ENCODE measurements at regions not wholly inside any gene's neighbourhood (a gene's known extent, or its start where the extent isn't known, plus 50 kb on each side); places are given as distances from the start of the nearest gene placed in this dataset.

DNA sequence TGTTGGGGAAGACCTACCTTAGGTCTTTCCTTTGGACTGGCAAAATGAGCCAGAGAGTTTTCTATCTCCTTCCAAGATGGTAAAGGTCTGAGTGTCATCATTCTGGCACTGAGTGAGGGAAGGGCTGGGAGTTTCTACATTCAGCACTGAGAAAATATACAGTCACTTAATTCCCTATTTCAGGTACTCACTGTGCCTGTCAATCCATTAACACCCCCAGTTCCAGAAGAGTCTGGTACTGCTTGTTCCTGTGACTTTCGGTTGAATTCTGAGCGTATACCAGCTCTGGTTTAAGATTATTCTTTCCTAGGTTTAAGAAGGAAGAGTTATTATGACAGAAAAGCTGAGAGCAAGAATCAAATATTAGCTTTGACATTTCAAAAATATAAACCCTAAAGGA is 68.4 kb downstream of the MTX3 start:
- TF ChIP-seq, protein P1, sequence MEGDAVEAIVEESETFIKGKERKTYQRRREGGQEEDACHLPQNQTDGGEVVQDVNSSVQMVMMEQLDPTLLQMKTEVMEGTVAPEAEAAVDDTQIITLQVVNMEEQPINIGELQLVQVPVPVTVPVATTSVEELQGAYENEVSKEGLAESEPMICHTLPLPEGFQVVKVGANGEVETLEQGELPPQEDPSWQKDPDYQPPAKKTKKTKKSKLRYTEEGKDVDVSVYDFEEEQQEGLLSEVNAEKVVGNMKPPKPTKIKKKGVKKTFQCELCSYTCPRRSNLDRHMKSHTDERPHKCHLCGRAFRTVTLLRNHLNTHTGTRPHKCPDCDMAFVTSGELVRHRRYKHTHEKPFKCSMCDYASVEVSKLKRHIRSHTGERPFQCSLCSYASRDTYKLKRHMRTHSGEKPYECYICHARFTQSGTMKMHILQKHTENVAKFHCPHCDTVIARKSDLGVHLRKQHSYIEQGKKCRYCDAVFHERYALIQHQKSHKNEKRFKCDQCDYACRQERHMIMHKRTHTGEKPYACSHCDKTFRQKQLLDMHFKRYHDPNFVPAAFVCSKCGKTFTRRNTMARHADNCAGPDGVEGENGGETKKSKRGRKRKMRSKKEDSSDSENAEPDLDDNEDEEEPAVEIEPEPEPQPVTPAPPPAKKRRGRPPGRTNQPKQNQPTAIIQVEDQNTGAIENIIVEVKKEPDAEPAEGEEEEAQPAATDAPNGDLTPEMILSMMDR (optimal IDR thresholded peaks at IDR 0.05 in 1 of 3, IDR thresholded peaks at IDR 0.05 in 1 of 3, conservative IDR thresholded peaks at IDR 0.05 in 1 of 3; ENCODE audit: extremely low read depth in 1 of 3, insufficient read depth in 2 of 3, low read length in 3 of 3) = no peak
- TF ChIP-seq EZH2 (IDR thresholded peaks at IDR 0.05; ENCODE audit: low read length) = no peak

Data from keratinocyte (primary cell).